ENCODE measurements at regions not wholly inside any gene's neighbourhood (a gene's known extent, or its start where the extent isn't known, plus 50 kb on each side); places are given as distances from the start of the nearest gene placed in this dataset.

- H3K4me3 ChIP-seq (ENCODE audit: low read length in 2 of 2), result no peak overlapping the region
- peaks cover 10 to 11% of the 10 kb centered on the region in 2 donors for H3K4me1 ChIP-seq (ENCODE audit: control insufficient read depth in 1 of 2, insufficient read depth in 2 of 2, low read length in 2 of 2)
- H3K9me3 ChIP-seq (ENCODE audit: control insufficient read depth, low read length), result no peaks in the 10 kb centered on the region
- H3K27me3 ChIP-seq (ENCODE audit: control insufficient read depth in 1 of 2, insufficient read depth in 2 of 2, low read length in 1 of 2), result no peaks in the 10 kb centered on the region
- no peaks in the 10 kb centered on the region for H3K36me3 ChIP-seq (ENCODE audit: control insufficient read depth in 1 of 2, insufficient read depth in 2 of 2, low read length in 1 of 2)
- WGBS, 2 donors, result 22 to 23% methylated on average over 5 of the region's 5 CpGs
- intact Hi-C loops (cut with DNase I), result loop anchor here (5.0 to 10.0 kb wide), 2 partner anchors 179 to 182 kb away; no protein-coding TSS in a partner anchor
- DNase-seq (no peak), ATAC-seq (ENCODE audit: low FRiP score) (no peak)
- H3K27ac ChIP-seq (ENCODE audit: low read depth in 1 of 2, low read length in 2 of 2), result no peak overlapping the region
These were observed 163.3 kb upstream of the IL12A start for GRCh38 chr3:159825216-159825854.

GRCh38 chr3:159828542-159828943, 160.1 kb upstream of the IL12A start:
- no peak for DNase-seq
- peaks cover 7 to 8% of the 10 kb centered on the region in 2 donors for H3K4me1 ChIP-seq (ENCODE audit: control insufficient read depth in 1 of 2, insufficient read depth in 2 of 2, low read length in 2 of 2)
- no peaks in the 10 kb centered on the region for H3K27me3 ChIP-seq (ENCODE audit: control insufficient read depth in 1 of 2, insufficient read depth in 2 of 2, low read length in 1 of 2)
- no peak for ATAC-seq (ENCODE audit: low FRiP score)
- H3K27ac ChIP-seq (ENCODE audit: low read depth in 1 of 2, low read length in 2 of 2), result no peak overlapping the region
- 18 to 20% methylated on average over 5 of the region's 5 CpGs for WGBS, 2 donors
- intact Hi-C loops (cut with DNase I), result loop anchor here (5.0 to 10.0 kb wide), 2 partner anchors 176 to 179 kb away; no protein-coding TSS in a partner anchor
- no peaks in the 10 kb centered on the region for H3K9me3 ChIP-seq (ENCODE audit: control insufficient read depth, low read length)
- peaks cover 0 to 1% of the 10 kb centered on the region in 2 donors for H3K36me3 ChIP-seq (ENCODE audit: control insufficient read depth in 1 of 2, insufficient read depth in 2 of 2, low read length in 1 of 2)
- H3K4me3 ChIP-seq (ENCODE audit: low read length in 2 of 2), result no peak overlapping the region

DNA sequence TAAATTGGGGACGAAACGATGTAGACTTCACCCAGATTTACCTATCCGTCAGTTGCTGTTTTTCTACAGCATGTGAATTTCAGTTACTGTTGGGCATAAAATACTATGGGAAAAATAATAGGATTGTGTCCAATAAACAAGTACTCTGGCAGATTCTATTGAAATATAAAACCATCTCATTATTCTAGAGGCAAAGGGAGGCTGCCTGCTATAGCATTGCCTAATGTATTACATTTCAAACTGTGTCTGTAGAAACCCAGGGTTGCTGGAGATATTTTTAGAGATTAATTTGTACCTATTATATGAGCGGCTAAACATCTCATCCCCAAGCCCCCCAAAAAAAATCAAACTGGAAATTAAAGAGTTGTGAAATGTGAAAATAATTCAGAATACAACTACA, 159.6 kb upstream of the IL12A start:
- H3K9me3 ChIP-seq (ENCODE audit: control insufficient read depth, low read length), result no peaks in the 10 kb centered on the region
- intact Hi-C loops (cut with DNase I), result loop anchor here (5.0 to 10.0 kb wide), 2 partner anchors 176 to 178 kb away; no protein-coding TSS in a partner anchor
- ATAC-seq (ENCODE audit: low FRiP score) (no peak), DNase-seq (no peak)
- no peak overlapping the region for H3K27ac ChIP-seq (ENCODE audit: low read depth in 1 of 2, low read length in 2 of 2)
- H3K36me3 ChIP-seq (ENCODE audit: control insufficient read depth in 1 of 2, insufficient read depth in 2 of 2, low read length in 1 of 2), result peaks cover 0 to 1% of the 10 kb centered on the region in 2 donors
- no peak overlapping the region for H3K4me3 ChIP-seq (ENCODE audit: low read length in 2 of 2)
- WGBS, 2 donors, result 84 to 90% methylated on average over 4 of the region's 4 CpGs
- no peaks in the 10 kb centered on the region for H3K27me3 ChIP-seq (ENCODE audit: control insufficient read depth in 1 of 2, insufficient read depth in 2 of 2, low read length in 1 of 2)
- H3K4me1 ChIP-seq (ENCODE audit: control insufficient read depth in 1 of 2, insufficient read depth in 2 of 2, low read length in 2 of 2), result peaks cover 7 to 8% of the 10 kb centered on the region in 2 donors

DNA sequence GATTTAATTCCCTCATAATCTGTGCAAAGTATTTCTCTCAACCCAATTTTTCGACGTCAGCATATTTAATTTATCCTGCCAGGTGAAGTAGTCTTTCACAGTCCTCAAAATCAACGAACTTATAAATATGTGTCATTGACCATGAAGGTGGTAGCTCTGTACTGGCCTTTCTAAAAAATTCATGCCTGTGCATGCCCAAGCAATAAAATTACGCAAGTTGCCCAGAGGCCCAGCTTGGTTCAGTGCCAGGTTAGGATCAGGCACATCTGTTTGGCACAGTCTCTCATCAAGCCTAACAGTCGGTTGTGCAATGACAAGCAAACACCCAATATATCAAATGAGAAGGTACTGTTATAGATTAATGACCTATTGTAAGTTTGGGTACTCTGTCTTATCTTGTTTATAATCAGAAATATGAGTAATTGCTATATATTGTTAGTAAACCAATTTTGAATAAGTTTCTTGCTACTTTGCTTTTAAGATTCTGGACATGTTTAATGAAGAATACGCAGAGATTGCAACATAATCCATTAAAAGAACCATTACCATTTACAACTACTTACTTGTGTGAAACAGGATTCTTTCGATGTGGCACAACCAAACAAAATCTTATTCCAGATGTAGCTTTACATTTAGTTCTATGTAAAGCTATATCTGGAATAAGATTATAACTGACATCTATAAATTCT, 159.0 kb upstream of the IL12A start:
- Histone ChIP-seq H3K27ac (ENCODE audit: low read depth in 1 of 2, low read length in 2 of 2) (no peak overlapping the region), H3K4me1 (ENCODE audit: control insufficient read depth in 1 of 2, insufficient read depth in 2 of 2, low read length in 2 of 2) (peaks cover 3 to 5% of the 10 kb centered on the region in 2 donors), H3K9me3 (ENCODE audit: control insufficient read depth, low read length) (no peaks in the 10 kb centered on the region), H3K36me3 (ENCODE audit: control insufficient read depth in 1 of 2, insufficient read depth in 2 of 2, low read length in 1 of 2) (peaks cover 0 to 1% of the 10 kb centered on the region in 2 donors), H3K4me3 (ENCODE audit: low read length in 2 of 2) (no peak overlapping the region), H3K27me3 (ENCODE audit: control insufficient read depth in 1 of 2, insufficient read depth in 2 of 2, low read length in 1 of 2) (no peaks in the 10 kb centered on the region)
- DNase-seq (peak in 1 of 2 donors; percentile 58), ATAC-seq (ENCODE audit: low FRiP score) (peak; percentile 38)
- intact Hi-C loops (cut with DNase I), result loop anchor here (5.0 to 10.0 kb wide), 2 partner anchors 175 to 178 kb away; no protein-coding TSS in a partner anchor
- 60 to 62% methylated on average over 7 of the region's 7 CpGs for WGBS, 2 donors

- H3K36me3 ChIP-seq (ENCODE audit: control insufficient read depth in 1 of 2, insufficient read depth in 2 of 2, low read length in 1 of 2), result peaks cover 0 to 1% of the 10 kb centered on the region in 2 donors
- intact Hi-C loops (cut with DNase I), result no loop called here
- H3K4me1 ChIP-seq (ENCODE audit: control insufficient read depth in 1 of 2, insufficient read depth in 2 of 2, low read length in 2 of 2), result peaks cover 3 to 5% of the 10 kb centered on the region in 2 donors
- WGBS, 2 donors, result 91 to 94% methylated on average over 1 of the region's 1 CpG
- H3K4me3 ChIP-seq (ENCODE audit: low read length in 2 of 2), result no peak overlapping the region
- H3K9me3 ChIP-seq (ENCODE audit: control insufficient read depth, low read length), result no peaks in the 10 kb centered on the region
- H3K27ac ChIP-seq (ENCODE audit: low read depth in 1 of 2, low read length in 2 of 2), result no peak overlapping the region
- no peaks in the 10 kb centered on the region for H3K27me3 ChIP-seq (ENCODE audit: control insufficient read depth in 1 of 2, insufficient read depth in 2 of 2, low read length in 1 of 2)
- ATAC-seq (ENCODE audit: low FRiP score) (no peak), DNase-seq (no peak)
These were observed 158.0 kb upstream of the IL12A start for GRCh38 chr3:159830523-159831154.

DNA sequence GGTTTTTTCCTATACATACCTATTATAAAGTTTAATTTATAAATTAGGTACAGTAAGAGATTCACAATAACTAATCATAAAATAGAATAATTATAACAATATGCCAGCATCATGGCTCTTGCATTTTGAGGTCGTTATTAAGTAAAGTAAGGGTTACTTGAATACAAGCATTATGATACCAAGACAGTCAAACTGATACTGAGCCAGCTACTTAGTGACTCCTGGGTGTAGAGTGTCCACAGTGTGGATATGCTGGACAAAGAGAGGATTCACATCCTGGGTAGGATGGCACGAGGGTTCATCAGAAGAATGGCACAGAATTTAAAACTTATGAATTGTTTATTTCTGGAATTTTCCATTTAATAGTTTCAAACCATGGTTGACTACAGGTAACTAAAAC, 157.2 kb upstream of the IL12A start:
- 91 to 95% methylated on average over 2 of the region's 2 CpGs for WGBS, 2 donors
- Histone ChIP-seq H3K4me1 (ENCODE audit: control insufficient read depth in 1 of 2, insufficient read depth in 2 of 2, low read length in 2 of 2) (peaks cover 3 to 5% of the 10 kb centered on the region in 2 donors), H3K36me3 (ENCODE audit: control insufficient read depth in 1 of 2, insufficient read depth in 2 of 2, low read length in 1 of 2) (peaks cover 0 to 1% of the 10 kb centered on the region in 2 donors), H3K27ac (ENCODE audit: low read depth in 1 of 2, low read length in 2 of 2) (no peak overlapping the region), H3K4me3 (ENCODE audit: low read length in 2 of 2) (no peak overlapping the region), H3K27me3 (ENCODE audit: control insufficient read depth in 1 of 2, insufficient read depth in 2 of 2, low read length in 1 of 2) (no peaks in the 10 kb centered on the region), H3K9me3 (ENCODE audit: control insufficient read depth, low read length) (no peaks in the 10 kb centered on the region)
- ATAC-seq (ENCODE audit: low FRiP score) (no peak), DNase-seq (no peak)
- intact Hi-C loops (cut with DNase I), result no loop called here

- intact Hi-C loops (cut with DNase I), result no loop called here
- DNase-seq, result no peak
These were observed 156.6 kb upstream of the IL12A start for GRCh38 chr3:159832024-159832423.

DNA sequence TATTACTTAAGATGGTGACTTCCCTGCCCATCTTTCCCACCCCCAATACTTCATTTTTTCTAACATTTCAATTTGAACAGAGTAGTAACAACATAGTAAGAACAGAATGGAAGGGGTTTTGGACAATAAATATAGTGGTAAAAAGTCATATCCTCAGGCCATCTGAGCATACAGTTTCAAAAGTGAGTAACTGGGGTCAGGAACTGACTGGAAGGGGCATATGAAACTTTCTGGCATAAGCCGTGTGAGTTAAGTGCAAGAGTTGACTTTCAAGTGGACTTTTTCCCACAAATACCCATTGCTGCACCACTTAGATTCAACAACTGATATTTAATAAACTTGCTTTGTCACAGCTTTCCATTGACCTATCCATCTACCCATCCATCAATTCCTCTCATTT, 153.5 kb upstream of the IL12A start:
- WGBS, 2 donors, result 96 to 100% methylated on average over 1 of the region's 1 CpG
- Histone ChIP-seq H3K36me3 (ENCODE audit: control insufficient read depth in 1 of 2, insufficient read depth in 2 of 2, low read length in 1 of 2) (peaks cover 0 to 1% of the 10 kb centered on the region in 2 donors), H3K27ac (ENCODE audit: low read depth in 1 of 2, low read length in 2 of 2) (no peak overlapping the region), H3K9me3 (ENCODE audit: control insufficient read depth, low read length) (no peaks in the 10 kb centered on the region), H3K27me3 (ENCODE audit: control insufficient read depth in 1 of 2, insufficient read depth in 2 of 2, low read length in 1 of 2) (no peaks in the 10 kb centered on the region), H3K4me1 (ENCODE audit: control insufficient read depth in 1 of 2, insufficient read depth in 2 of 2, low read length in 2 of 2) (peaks cover 2 to 8% of the 10 kb centered on the region in 2 donors), H3K4me3 (ENCODE audit: low read length in 2 of 2) (no peak overlapping the region)
- intact Hi-C loops (cut with DNase I), result no loop called here
- ATAC-seq (ENCODE audit: low FRiP score) (no peak), DNase-seq (no peak)

More at GRCh38 chr3:159832024-159832423, 156.6 kb upstream of the IL12A start:
- ATAC-seq (ENCODE audit: low FRiP score), result no peak
- Histone ChIP-seq H3K36me3 (ENCODE audit: control insufficient read depth in 1 of 2, insufficient read depth in 2 of 2, low read length in 1 of 2) (peaks cover 0 to 1% of the 10 kb centered on the region in 2 donors), H3K27me3 (ENCODE audit: control insufficient read depth in 1 of 2, insufficient read depth in 2 of 2, low read length in 1 of 2) (no peaks in the 10 kb centered on the region), H3K9me3 (ENCODE audit: control insufficient read depth, low read length) (no peaks in the 10 kb centered on the region), H3K27ac (ENCODE audit: low read depth in 1 of 2, low read length in 2 of 2) (no peak overlapping the region), H3K4me3 (ENCODE audit: low read length in 2 of 2) (no peak overlapping the region), H3K4me1 (ENCODE audit: control insufficient read depth in 1 of 2, insufficient read depth in 2 of 2, low read length in 2 of 2) (peaks cover 3 to 5% of the 10 kb centered on the region in 2 donors)
- 82 to 85% methylated on average over 2 of the region's 2 CpGs for WGBS, 2 donors
